ENCODE measurements at regions not wholly inside any gene's neighbourhood (a gene's known extent, or its start where the extent isn't known, plus 50 kb on each side); places are given as distances from the start of the nearest gene placed in this dataset.

- no peak for TF ChIP-seq POLR2A (IDR thresholded peaks at IDR 0.05)
- no peak for TF ChIP-seq CTCF (IDR thresholded peaks at IDR 0.05)
Measured at GRCh38 chr4:23707652-23708026, 182.2 kb downstream of the PPARGC1A start.
